ENCODE measurements at regions not wholly inside any gene's neighbourhood (a gene's known extent, or its start where the extent isn't known, plus 50 kb on each side); places are given as distances from the start of the nearest gene placed in this dataset.

DNA sequence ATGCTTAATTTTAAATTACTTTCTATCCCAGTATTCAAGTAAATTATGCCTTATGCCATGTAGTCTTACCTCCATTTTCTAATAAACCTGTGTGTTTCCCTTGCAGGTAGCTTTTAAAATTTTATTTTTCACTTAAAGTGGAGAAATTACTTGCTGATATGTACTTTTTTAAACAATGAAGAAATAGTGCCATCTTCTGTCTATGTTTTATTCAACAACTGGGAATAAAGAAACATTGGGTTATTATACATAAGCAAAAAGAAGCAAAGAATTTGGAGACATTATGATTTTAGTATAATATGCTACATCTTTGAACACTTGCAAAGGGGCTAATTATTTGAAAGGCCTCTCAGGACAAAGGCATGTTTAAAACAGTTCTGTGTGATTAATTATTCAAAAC is 1912.9 kb downstream of the MRPL39 start:
- TF ChIP-seq, protein P1, sequence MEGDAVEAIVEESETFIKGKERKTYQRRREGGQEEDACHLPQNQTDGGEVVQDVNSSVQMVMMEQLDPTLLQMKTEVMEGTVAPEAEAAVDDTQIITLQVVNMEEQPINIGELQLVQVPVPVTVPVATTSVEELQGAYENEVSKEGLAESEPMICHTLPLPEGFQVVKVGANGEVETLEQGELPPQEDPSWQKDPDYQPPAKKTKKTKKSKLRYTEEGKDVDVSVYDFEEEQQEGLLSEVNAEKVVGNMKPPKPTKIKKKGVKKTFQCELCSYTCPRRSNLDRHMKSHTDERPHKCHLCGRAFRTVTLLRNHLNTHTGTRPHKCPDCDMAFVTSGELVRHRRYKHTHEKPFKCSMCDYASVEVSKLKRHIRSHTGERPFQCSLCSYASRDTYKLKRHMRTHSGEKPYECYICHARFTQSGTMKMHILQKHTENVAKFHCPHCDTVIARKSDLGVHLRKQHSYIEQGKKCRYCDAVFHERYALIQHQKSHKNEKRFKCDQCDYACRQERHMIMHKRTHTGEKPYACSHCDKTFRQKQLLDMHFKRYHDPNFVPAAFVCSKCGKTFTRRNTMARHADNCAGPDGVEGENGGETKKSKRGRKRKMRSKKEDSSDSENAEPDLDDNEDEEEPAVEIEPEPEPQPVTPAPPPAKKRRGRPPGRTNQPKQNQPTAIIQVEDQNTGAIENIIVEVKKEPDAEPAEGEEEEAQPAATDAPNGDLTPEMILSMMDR (IDR thresholded peaks at IDR 0.05) = no peak
- TF ChIP-seq POLR2A (IDR thresholded peaks at IDR 0.05) = no peak

Data from lower leg skin (tissue), 3 donors.